HepG2 (cell line): ENCODE measurements at regions not wholly inside any gene's neighbourhood (a gene's known extent, or its start where the extent isn't known, plus 50 kb on each side); places are given as distances from the start of the nearest gene placed in this dataset.

Experiments used
- ATAC-seq: fragments of 200-7000 bp; cut with Tn5 transposase; 3 replicates; pipeline ENCODE4 v1.9.1; 2020; ENCODE audit warnings: mild to moderate bottlenecking, moderate library complexity
- BruUV-seq: library from RNA; stranded (reverse); fragments of 400-500 nt; replicated peaks from 2 replicates; lab custom pipeline; 2021; lab: Mats Ljungman, UMichigan
- CTCF ChIA-PET: fragments of 300-600 bp; formaldehyde crosslinking; extraction: SDS; loops from one replicate; lab custom pipeline; 2021; ENCODE audit warnings: low total read pairs, inconsistent platforms, low intra/inter-chr PET ratio; lab: Yijun Ruan, JAX
- POLR2A ChIA-PET: fragments of 350-600 bp; sonication (Branson Sonifier 250); formaldehyde crosslinking; loops from one replicate; lab custom pipeline; 2020; ENCODE audit warnings: antibody characterized with exemption, inconsistent platforms; lab: Yijun Ruan, JAX
- DNase-seq: peaks from one replicate; pipeline ENCODE4 v3.0.0-alpha.2; 2015; ENCODE audit warnings: low spot score
- FAIRE-seq: peaks from 3 replicates; lab custom pipeline; 2011; peaks lifted over from hg19 to GRCh38; lab: Jason Lieb, UNC
- H2AFZ ChIP-seq: one replicate; pipeline ENCODE4 v1.6.1; 2011; ENCODE audit warnings: low read length, inconsistent platforms
- H3K27ac ChIP-seq: fragments of 300-600 bp; 3 replicates; pipeline ENCODE4 v1.8.0; 2011; ENCODE audit warnings: mixed run types, mild to moderate bottlenecking, mixed read lengths, low read length, inconsistent platforms; ENCODE audit not compliant: insufficient read depth; ENCODE audit errors: extremely low read length
- H3K27me3 ChIP-seq, 2 experiments: fragments of 200-600 bp in 1 of 2; 2 replicates in 1 of 2; 3 replicates in 1 of 2; pipeline versions ENCODE4 v1.6.0 to v1.8.0; 2011; ENCODE audit warnings: low read length in 2 of 2, mild to moderate bottlenecking in 2 of 2, moderate library complexity in 2 of 2, inconsistent platforms in 1 of 2; ENCODE audit not compliant: insufficient read depth in 2 of 2, control insufficient read depth in 1 of 2
- H3K36me3 ChIP-seq, 2 experiments: fragments of 200-600 bp in 1 of 2; replicated peaks in 1 of 2; 2 replicates in 1 of 2; 3 replicates in 1 of 2; pipeline versions ENCODE4 v1.5.1 to v1.8.0; 2011; ENCODE audit warnings: low read length in 2 of 2, inconsistent platforms in 1 of 2; ENCODE audit not compliant: insufficient read depth in 2 of 2, control insufficient read depth in 1 of 2
- H3K4me1 ChIP-seq: 2 replicates; pipeline ENCODE4 v1.5.1; 2012; ENCODE audit warnings: low read length, inconsistent platforms; ENCODE audit not compliant: insufficient read depth
- H3K4me2 ChIP-seq: 2 replicates; pipeline ENCODE4 v1.6.0; 2011; ENCODE audit warnings: low read depth, low read length, inconsistent platforms
- H3K4me3 ChIP-seq, 3 experiments: fragments of 200-600 bp in 1 of 3; sonication (generic), shearing (Covaris generic) in 1 of 3; replicated peaks in 1 of 3; 2 replicates each; pipeline ENCODE4 v1.5.1; 2011 to 2016; ENCODE audit warnings: low read length in 3 of 3, inconsistent platforms in 2 of 3, low read depth in 2 of 3, mild to moderate bottlenecking in 2 of 3, control low read depth in 1 of 3, mixed read lengths in 1 of 3; ENCODE audit not compliant: insufficient read depth in 1 of 3
- H3K79me2 ChIP-seq: one replicate; pipeline ENCODE4 v1.6.1; 2011; ENCODE audit warnings: low read length, inconsistent platforms; ENCODE audit not compliant: insufficient read depth
- H3K9ac ChIP-seq: 2 replicates; pipeline ENCODE4 v1.6.0; 2011; ENCODE audit warnings: mild to moderate bottlenecking, low read depth, low read length, inconsistent platforms; ENCODE audit not compliant: insufficient read depth
- H3K9me3 ChIP-seq: 2 replicates; pipeline ENCODE4 v1.5.1; 2012; ENCODE audit warnings: mild to moderate bottlenecking, low read length
- H4K20me1 ChIP-seq: 2 replicates; pipeline ENCODE4 v1.6.0; 2011; ENCODE audit warnings: inconsistent platforms, mild to moderate bottlenecking, low read length, moderate library complexity; ENCODE audit not compliant: insufficient read depth
- EHMT2 ChIP-seq: fragments of 200-600 bp; sonication (generic); IDR thresholded peaks from 2 replicates; pipeline ENCODE4 v1.7.0; 2017; ENCODE audit warnings: antibody characterized with exemption, low read depth, low read length, borderline replicate concordance
- HIVEP1 ChIP-seq: sonication (generic); formaldehyde crosslinking; IDR thresholded peaks from 2 replicates; pipeline ENCODE4 v1.4.0; 2020; ENCODE audit warnings: mild to moderate bottlenecking, missing genetic modification reagents
- SKI ChIP-seq: fragments of 450-650 bp; IDR thresholded peaks from one replicate; pipeline ENCODE4 v1.6.1; 2018; ENCODE audit warnings: mild to moderate bottlenecking; ENCODE audit not compliant: partially characterized antibody
- ZNF224 ChIP-seq: sonication (generic); formaldehyde crosslinking; IDR thresholded peaks from 2 replicates; pipeline ENCODE4 v1.5.0; 2020; ENCODE audit warnings: mild to moderate bottlenecking, missing genetic modification reagents
- WGBS: methylation state at CpG from one replicate; pipeline ENCODE4 v1.1.6; 2017; ENCODE audit warnings: low lambda C conversion rate; 5-methylcytosine and 5-hydroxymethylcytosine counted together
- in situ Hi-C: cut with HindIII; loops from 2 replicates; pipeline ENCODE4 v1.10.0; 2017; ENCODE audit warnings: low pct_unique_long_range_greater_than_20kb; ENCODE audit not compliant: extremely low pct_ligation_motif_present
- intact Hi-C: fragments of 100-400 bp; cut with micrococcal nuclease; formaldehyde crosslinking; loops from one replicate; pipeline ENCODE4 v1.10.0; 2022; ENCODE audit not compliant: unreplicated experiment
- TF ChIP-seq, protein P1 (sequence below): sonication (generic); IDR thresholded peaks from 2 replicates; pipeline ENCODE4 v1.6.1; 2016; ENCODE audit warnings: low read depth, borderline replicate concordance
- TF ChIP-seq, protein P2 (sequence below): IDR thresholded peaks from 2 replicates; pipeline ENCODE4 v1.6.1; 2016; ENCODE audit warnings: control low read depth
- TF ChIP-seq, protein P3 (sequence below): sonication (generic); formaldehyde crosslinking; IDR thresholded peaks from 2 replicates; pipeline ENCODE4 v1.4.0; 2020; ENCODE audit warnings: missing genetic modification reagents

DNA sequence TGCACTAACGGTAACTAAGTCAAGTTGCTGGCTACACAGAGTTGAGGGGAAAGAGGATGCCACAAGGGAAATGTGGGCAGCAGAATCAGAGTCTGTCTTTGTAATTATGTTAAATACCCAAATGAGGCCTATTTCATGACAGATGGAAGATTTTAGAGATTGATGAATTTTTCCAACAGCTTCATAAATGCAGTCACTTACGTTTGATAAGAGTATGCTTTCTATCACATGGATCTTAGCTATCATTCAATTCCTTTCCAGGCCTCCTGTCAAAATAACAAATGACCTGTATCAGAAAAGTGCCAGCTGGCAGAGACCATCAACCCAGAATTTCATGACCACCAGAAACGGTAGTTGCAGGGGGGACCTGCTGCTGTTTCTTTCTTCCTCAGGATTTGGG lies 148.4 kb upstream of the PLPP4 start:
- DNase-seq (no peak), FAIRE-seq (no peak), ATAC-seq (no peak)
- TF ChIP-seq, protein P1, sequence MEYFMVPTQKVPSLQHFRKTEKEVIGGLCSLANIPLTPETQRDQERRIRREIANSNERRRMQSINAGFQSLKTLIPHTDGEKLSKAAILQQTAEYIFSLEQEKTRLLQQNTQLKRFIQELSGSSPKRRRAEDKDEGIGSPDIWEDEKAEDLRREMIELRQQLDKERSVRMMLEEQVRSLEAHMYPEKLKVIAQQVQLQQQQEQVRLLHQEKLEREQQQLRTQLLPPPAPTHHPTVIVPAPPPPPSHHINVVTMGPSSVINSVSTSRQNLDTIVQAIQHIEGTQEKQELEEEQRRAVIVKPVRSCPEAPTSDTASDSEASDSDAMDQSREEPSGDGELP = no peak
- TF ChIP-seq EHMT2 (no peak), HIVEP1 (CRISPR knock-in tag) (no peak), SKI (no peak)
- TF ChIP-seq, protein P2, sequence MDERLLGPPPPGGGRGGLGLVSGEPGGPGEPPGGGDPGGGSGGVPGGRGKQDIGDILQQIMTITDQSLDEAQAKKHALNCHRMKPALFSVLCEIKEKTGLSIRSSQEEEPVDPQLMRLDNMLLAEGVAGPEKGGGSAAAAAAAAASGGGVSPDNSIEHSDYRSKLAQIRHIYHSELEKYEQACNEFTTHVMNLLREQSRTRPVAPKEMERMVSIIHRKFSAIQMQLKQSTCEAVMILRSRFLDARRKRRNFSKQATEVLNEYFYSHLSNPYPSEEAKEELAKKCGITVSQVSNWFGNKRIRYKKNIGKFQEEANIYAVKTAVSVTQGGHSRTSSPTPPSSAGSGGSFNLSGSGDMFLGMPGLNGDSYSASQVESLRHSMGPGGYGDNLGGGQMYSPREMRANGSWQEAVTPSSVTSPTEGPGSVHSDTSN (CRISPR knock-in tag) = no peak
- no peak overlapping the region for H2AFZ ChIP-seq
- H3K9ac ChIP-seq = no peak overlapping the region
- no peaks in the 10 kb centered on the region for H4K20me1 ChIP-seq
- H3K36me3 ChIP-seq = no peaks in the 10 kb centered on the region
- no peaks in the 10 kb centered on the region for H3K79me2 ChIP-seq
- in situ Hi-C loops = no loop called here
- intact Hi-C loops = no loop called here
- no peak overlapping the region for H3K4me2 ChIP-seq
- no TSS peak for BruUV-seq
- POLR2A ChIA-PET = no interaction called here
- H3K4me3 ChIP-seq = no peak overlapping the region
- peaks cover 9% of the 10 kb centered on the region for H3K9me3 ChIP-seq
- H3K27me3 ChIP-seq = no peaks in the 10 kb centered on the region; a peak in 1 of 5 replicates
- CTCF ChIA-PET = no interaction called here
- WGBS = 0% methylated on average over 3 of the region's 3 CpGs
- no peak overlapping the region for H3K27ac ChIP-seq
- H3K4me1 ChIP-seq = no peaks in the 10 kb centered on the region

DNA sequence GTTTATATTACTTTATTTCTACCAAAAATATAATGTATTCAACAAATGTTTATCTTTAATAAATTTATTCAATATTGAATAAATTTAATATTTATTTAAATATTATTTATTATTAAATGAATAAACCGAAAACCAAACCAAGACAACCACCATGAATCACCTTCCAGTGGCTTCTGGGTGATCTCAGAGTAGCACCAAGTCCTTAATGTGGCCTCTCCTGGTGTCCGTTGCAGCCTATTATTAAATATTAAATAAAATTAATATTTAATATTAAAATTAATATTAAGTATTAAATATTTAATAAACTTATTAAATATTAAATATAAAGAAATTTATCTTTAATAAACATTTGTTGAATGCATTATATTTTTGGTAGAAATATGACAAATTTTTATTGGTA lies 143.3 kb upstream of the PLPP4 start:
- FAIRE-seq (no peak), ATAC-seq (no peak), DNase-seq (no peak)
- WGBS = 4% methylated on average over 2 of the region's 2 CpGs
- in situ Hi-C loops = no loop called here
- Histone ChIP-seq H2AFZ (no peak overlapping the region), H3K36me3 (no peaks in the 10 kb centered on the region), H3K27ac (no peak overlapping the region), H3K79me2 (no peaks in the 10 kb centered on the region), H3K4me2 (no peak overlapping the region), H3K9ac (no peak overlapping the region), H3K27me3 (no peaks in the 10 kb centered on the region; a peak in 1 of 5 replicates), H3K9me3 (no peaks in the 10 kb centered on the region), H3K4me1 (no peaks in the 10 kb centered on the region), H3K4me3 (no peak overlapping the region), H4K20me1 (no peaks in the 10 kb centered on the region)
- TF ChIP-seq, protein P3, sequence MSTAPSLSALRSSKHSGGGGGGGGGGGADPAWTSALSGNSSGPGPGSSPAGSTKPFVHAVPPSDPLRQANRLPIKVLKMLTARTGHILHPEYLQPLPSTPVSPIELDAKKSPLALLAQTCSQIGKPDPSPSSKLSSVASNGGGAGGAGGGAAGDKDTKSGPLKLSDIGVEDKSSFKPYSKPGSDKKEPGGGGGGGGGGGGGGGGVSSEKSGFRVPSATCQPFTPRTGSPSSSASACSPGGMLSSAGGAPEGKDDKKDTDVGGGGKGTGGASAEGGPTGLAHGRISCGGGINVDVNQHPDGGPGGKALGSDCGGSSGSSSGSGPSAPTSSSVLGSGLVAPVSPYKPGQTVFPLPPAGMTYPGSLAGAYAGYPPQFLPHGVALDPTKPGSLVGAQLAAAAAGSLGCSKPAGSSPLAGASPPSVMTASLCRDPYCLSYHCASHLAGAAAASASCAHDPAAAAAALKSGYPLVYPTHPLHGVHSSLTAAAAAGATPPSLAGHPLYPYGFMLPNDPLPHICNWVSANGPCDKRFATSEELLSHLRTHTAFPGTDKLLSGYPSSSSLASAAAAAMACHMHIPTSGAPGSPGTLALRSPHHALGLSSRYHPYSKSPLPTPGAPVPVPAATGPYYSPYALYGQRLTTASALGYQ (CRISPR knock-in tag) = no peak
- no peak for TF ChIP-seq ZNF224 (CRISPR knock-in tag)
- POLR2A ChIA-PET = no interaction called here
- intact Hi-C loops = no loop called here
- CTCF ChIA-PET = no interaction called here
- no TSS peak for BruUV-seq
